GM12878 (cell line): ENCODE measurements at regions not wholly inside any gene's neighbourhood (a gene's known extent, or its start where the extent isn't known, plus 50 kb on each side); places are given as distances from the start of the nearest gene placed in this dataset.

ENCODE experiments used
- ATAC-seq: fragments of 200-7000 bp; cut with Tn5 transposase; 3 replicates; pipeline ENCODE4 v1.9.1; 2020; ENCODE audit warnings: mild to moderate bottlenecking, moderate library complexity
- BruUV-seq: library from RNA; stranded (reverse); fragments of 400-500 nt; replicated peaks from 2 replicates; lab custom pipeline; 2021; lab: Mats Ljungman, UMichigan
- CTCF ChIA-PET: fragments of 300-600 bp; sonication (Branson Sonifier 250); formaldehyde crosslinking; extraction: SDS; loops from one replicate; lab custom pipeline; 2021; ENCODE audit warnings: inconsistent platforms; lab: Yijun Ruan, JAX
- POLR2A ChIA-PET: fragments of 350-600 bp; formaldehyde crosslinking; extraction: SDS; loops from one replicate; lab custom pipeline; 2021; ENCODE audit warnings: inconsistent platforms; lab: Charles Lee
- RAD21 ChIA-PET: fragments of 300-600 bp; sonication (Branson Sonifier 250); formaldehyde crosslinking; loops from one replicate; lab custom pipeline; 2023; ENCODE audit warnings: antibody characterized with exemption; ENCODE audit not compliant: unreplicated experiment; lab: Charles Lee
- SMC1A ChIA-PET: fragments of 300-600 bp; sonication (Branson Sonifier 250); formaldehyde crosslinking; loops from one replicate; lab custom pipeline; 2023; ENCODE audit not compliant: unreplicated experiment, uncharacterized antibody; lab: Charles Lee
- DNase-seq: peaks from one replicate; pipeline ENCODE4 v3.0.0-alpha.2; 2011; ENCODE audit warnings: low read depth, low spot score
- FAIRE-seq: peaks from 3 replicates; lab custom pipeline; 2011; peaks lifted over from hg19 to GRCh38; lab: Jason Lieb, UNC
- H2AFZ ChIP-seq: 2 replicates; pipeline ENCODE4 v1.6.0; 2011; ENCODE audit warnings: low read depth, low read length, control low read depth; ENCODE audit not compliant: control insufficient read depth
- H3K27ac ChIP-seq: 2 replicates; pipeline ENCODE4 v1.5.1; 2011; ENCODE audit warnings: control low read depth; ENCODE audit not compliant: control insufficient read depth, insufficient read depth
- H3K27me3 ChIP-seq, 2 experiments: replicated peaks in 1 of 2; 2 replicates each; pipeline versions ENCODE4 v1.6.0 to v1.6.1; 2011; ENCODE audit warnings: low read length in 1 of 2; ENCODE audit not compliant: control insufficient read depth in 2 of 2, insufficient read depth in 2 of 2
- H3K36me3 ChIP-seq, 2 experiments: 2 replicates each; pipeline ENCODE4 v1.5.1; 2011; ENCODE audit warnings: low read length in 1 of 2; ENCODE audit not compliant: control insufficient read depth in 2 of 2, insufficient read depth in 2 of 2
- H3K4me1 ChIP-seq: 2 replicates; pipeline ENCODE4 v1.6.1; 2011; ENCODE audit warnings: mild to moderate bottlenecking, low read length, moderate library complexity, mixed read lengths; ENCODE audit not compliant: control insufficient read depth, insufficient read depth
- H3K4me2 ChIP-seq: 2 replicates; pipeline ENCODE4 v1.6.0; 2011; ENCODE audit warnings: control low read depth; ENCODE audit not compliant: control insufficient read depth, insufficient read depth
- H3K4me3 ChIP-seq: fragments of 200-600 bp; sonication (generic); 2 replicates; pipeline ENCODE4 v1.5.1; 2016
- H3K79me2 ChIP-seq: 2 replicates; pipeline ENCODE4 v1.6.0; 2011; ENCODE audit warnings: low read length; ENCODE audit not compliant: control insufficient read depth, insufficient read depth
- H3K9ac ChIP-seq: 2 replicates; pipeline ENCODE4 v1.8.0; 2011; ENCODE audit warnings: low read length, control low read depth, mixed read lengths; ENCODE audit not compliant: control insufficient read depth, insufficient read depth
- H3K9me3 ChIP-seq: replicated peaks from 3 replicates; pipeline ENCODE4 v1.5.1; 2011; ENCODE audit warnings: mild to moderate bottlenecking, low read length; ENCODE audit not compliant: control insufficient read depth, insufficient read depth
- H4K20me1 ChIP-seq: 2 replicates; pipeline ENCODE4 v1.6.0; 2011; ENCODE audit not compliant: control insufficient read depth, insufficient read depth
- FOXK2 ChIP-seq: fragments of 450-650 bp; IDR thresholded peaks from 2 replicates; pipeline ENCODE4 v1.6.1; 2017; ENCODE audit warnings: mild to moderate bottlenecking, moderate library complexity
- FOXM1 ChIP-seq: IDR thresholded peaks from 2 replicates; pipeline ENCODE4 v1.6.1; 2012; ENCODE audit warnings: low read depth, mild to moderate bottlenecking, inconsistent platforms, low read length, moderate library complexity
- GABPA ChIP-seq: IDR thresholded peaks from 2 replicates; pipeline ENCODE4 v1.6.1; 2014; ENCODE audit warnings: antibody characterized with exemption, low read depth, mild to moderate bottlenecking, inconsistent platforms
- PAX5 ChIP-seq: IDR thresholded peaks from 2 replicates; pipeline ENCODE4 v1.6.1; 2011; ENCODE audit warnings: low read depth, low read length, borderline replicate concordance
- RAD21 ChIP-seq: IDR thresholded peaks from 2 replicates; pipeline ENCODE4 v1.6.1; 2011; ENCODE audit warnings: mild to moderate bottlenecking, low read depth, low read length, moderate library complexity; ENCODE audit not compliant: insufficient read depth
- RCOR1 ChIP-seq: conservative IDR thresholded peaks from 2 replicates; pipeline ENCODE4 v1.6.1; 2012; ENCODE audit warnings: low read depth, low read length, improper control_type of control experiment
- REST ChIP-seq: IDR thresholded peaks from 2 replicates; pipeline ENCODE4 v1.6.1; 2012; ENCODE audit warnings: mild to moderate bottlenecking, low read depth, low read length
- RFX5 ChIP-seq: IDR thresholded peaks from 2 replicates; pipeline ENCODE4 v1.6.1; 2011; ENCODE audit warnings: low read depth, low read length, improper control_type of control experiment
- SIN3A ChIP-seq: IDR thresholded peaks from 2 replicates; pipeline ENCODE4 v1.6.1; 2012; ENCODE audit warnings: low read depth, low read length, improper control_type of control experiment
- SMAD1 ChIP-seq: fragments of 450-650 bp; IDR thresholded peaks from 2 replicates; pipeline ENCODE4 v1.6.1; 2018; ENCODE audit warnings: mild to moderate bottlenecking, low read depth; ENCODE audit not compliant: partially characterized antibody
- SMC3 ChIP-seq: IDR thresholded peaks from 2 replicates; pipeline ENCODE4 v1.6.1; 2011; ENCODE audit warnings: low read length, improper control_type of control experiment, borderline replicate concordance
- SREBF1 ChIP-seq: IDR thresholded peaks from 2 replicates; pipeline ENCODE4 v1.6.1; 2012; ENCODE audit warnings: mild to moderate bottlenecking, low read length
- SREBF2 ChIP-seq: IDR thresholded peaks from 2 replicates; pipeline ENCODE4 v1.6.1; 2012; ENCODE audit warnings: mild to moderate bottlenecking, low read length
- STAT3 ChIP-seq: IDR thresholded peaks from 2 replicates; pipeline ENCODE4 v1.6.1; 2011; ENCODE audit warnings: low read depth, low read length, improper control_type of control experiment
- TBL1XR1 ChIP-seq: IDR thresholded peaks from 2 replicates; pipeline ENCODE4 v1.6.1; 2012; ENCODE audit warnings: low read depth, low read length, improper control_type of control experiment
- TCF7 ChIP-seq: IDR thresholded peaks from 2 replicates; pipeline ENCODE4 v1.6.1; 2014; ENCODE audit warnings: antibody characterized with exemption, borderline replicate concordance
- WGBS: methylation state at CpG from one replicate; pipeline ENCODE4 v1.1.6; 2016; ENCODE audit warnings: low lambda C conversion rate; ENCODE audit not compliant: insufficient replicate concordance, insufficient coverage; ENCODE audit errors: missing lambda C conversion rate; 5-methylcytosine and 5-hydroxymethylcytosine counted together
- in situ Hi-C: fragments of 300-500 bp; cut with MboI; formaldehyde crosslinking; loops from 9 replicates; pipeline ENCODE4 v1.14.3; 2018; ENCODE audit warnings: mixed read lengths
- intact Hi-C: fragments of 100-400 bp; cut with micrococcal nuclease; formaldehyde crosslinking; loops from one replicate; pipeline ENCODE4 v1.14.2; 2022; ENCODE audit not compliant: unreplicated experiment

GRCh38 chr1:37319284-37319683, 155.1 kb upstream of the ZC3H12A start:
- Histone ChIP-seq H3K4me2 (no peak overlapping the region), H3K9ac (no peak overlapping the region), H3K27ac (no peak overlapping the region), H2AFZ (no peak overlapping the region), H3K79me2 (no peaks in the 10 kb centered on the region), H3K27me3 (peaks cover 4 to 14% of the 10 kb centered on the region in 2 experiments), H3K4me1 (no peaks in the 10 kb centered on the region), H4K20me1 (no peaks in the 10 kb centered on the region), H3K36me3 (no peaks in the 10 kb centered on the region), H3K4me3 (no peak overlapping the region), H3K9me3 (no peaks in the 10 kb centered on the region; the same call in 2 of the 3 replicates)
- intact Hi-C loops = no loop called here
- WGBS = 39% methylated on average over 5 of the region's 5 CpGs
- no TSS peak for BruUV-seq
- FAIRE-seq (no peak), ATAC-seq (no peak), DNase-seq (no peak)
- in situ Hi-C loops = no loop called here
- TF ChIP-seq TCF7 (no peak), RAD21 (no peak), SREBF2 (no peak), FOXK2 (no peak), SIN3A (no peak), FOXM1 (no peak), REST (no peak), SREBF1 (no peak), STAT3 (no peak), SMAD1 (no peak), PAX5 (no peak), RCOR1 (no peak), TBL1XR1 (no peak), SMC3 (no peak), RFX5 (no peak), GABPA (no peak)
- POLR2A ChIA-PET = no interaction called here
- RAD21 ChIA-PET = no interaction called here
- CTCF ChIA-PET = no interaction called here
- SMC1A ChIA-PET = no interaction called here
